GM12801 (cell line): ENCODE measurements at regions not wholly inside any gene's neighbourhood (a gene's known extent, or its start where the extent isn't known, plus 50 kb on each side); places are given as distances from the start of the nearest gene placed in this dataset.

Experiments used
- TF ChIP-seq, protein P1 (sequence below): IDR thresholded peaks from one replicate; pipeline ENCODE4 v1.5.1; 2011; ENCODE audit warnings: control low read depth; ENCODE audit not compliant: insufficient read length; ENCODE audit errors: extremely low read depth

DNA sequence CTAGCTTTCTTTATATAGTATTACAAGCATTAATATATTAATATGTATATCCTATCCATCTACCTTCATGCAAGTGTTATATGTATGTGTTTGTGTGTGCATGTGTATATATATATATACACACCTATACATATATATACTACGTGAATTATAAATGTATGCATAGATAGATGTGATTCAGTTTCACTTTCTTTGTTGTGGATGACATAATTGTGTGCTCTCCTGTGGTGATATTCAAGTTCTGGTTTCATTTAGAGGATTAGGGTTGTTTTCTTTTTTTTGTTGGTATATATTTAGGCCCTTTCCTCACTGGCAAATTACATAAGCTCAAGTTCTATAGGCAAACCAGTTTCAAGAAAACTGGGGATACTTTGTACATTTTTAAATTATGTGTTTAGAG lies 225.7 kb upstream of the FANCL start:
- TF ChIP-seq, protein P1, sequence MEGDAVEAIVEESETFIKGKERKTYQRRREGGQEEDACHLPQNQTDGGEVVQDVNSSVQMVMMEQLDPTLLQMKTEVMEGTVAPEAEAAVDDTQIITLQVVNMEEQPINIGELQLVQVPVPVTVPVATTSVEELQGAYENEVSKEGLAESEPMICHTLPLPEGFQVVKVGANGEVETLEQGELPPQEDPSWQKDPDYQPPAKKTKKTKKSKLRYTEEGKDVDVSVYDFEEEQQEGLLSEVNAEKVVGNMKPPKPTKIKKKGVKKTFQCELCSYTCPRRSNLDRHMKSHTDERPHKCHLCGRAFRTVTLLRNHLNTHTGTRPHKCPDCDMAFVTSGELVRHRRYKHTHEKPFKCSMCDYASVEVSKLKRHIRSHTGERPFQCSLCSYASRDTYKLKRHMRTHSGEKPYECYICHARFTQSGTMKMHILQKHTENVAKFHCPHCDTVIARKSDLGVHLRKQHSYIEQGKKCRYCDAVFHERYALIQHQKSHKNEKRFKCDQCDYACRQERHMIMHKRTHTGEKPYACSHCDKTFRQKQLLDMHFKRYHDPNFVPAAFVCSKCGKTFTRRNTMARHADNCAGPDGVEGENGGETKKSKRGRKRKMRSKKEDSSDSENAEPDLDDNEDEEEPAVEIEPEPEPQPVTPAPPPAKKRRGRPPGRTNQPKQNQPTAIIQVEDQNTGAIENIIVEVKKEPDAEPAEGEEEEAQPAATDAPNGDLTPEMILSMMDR: no peak

DNA sequence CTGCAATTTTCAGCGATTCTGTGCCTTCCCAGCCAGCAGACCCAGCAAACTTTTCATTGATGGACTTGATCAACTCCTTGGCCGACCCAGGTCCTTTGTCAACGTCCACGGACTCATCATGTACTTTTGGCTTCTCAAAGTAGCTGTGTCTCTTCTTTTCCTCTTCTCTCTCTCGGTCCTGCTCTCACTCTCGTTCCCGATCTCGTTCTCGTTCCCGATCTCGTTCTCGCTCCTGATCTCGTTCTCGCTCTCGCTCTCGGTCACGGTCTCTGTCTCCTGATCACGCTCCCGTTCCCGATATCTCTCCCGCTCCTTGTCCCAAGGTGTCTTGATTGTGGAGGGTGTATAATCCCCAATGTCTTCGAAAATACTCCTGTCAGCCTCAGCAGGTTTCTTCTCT lies 219.5 kb upstream of the FANCL start:
- TF ChIP-seq, protein P1: no peak

DNA sequence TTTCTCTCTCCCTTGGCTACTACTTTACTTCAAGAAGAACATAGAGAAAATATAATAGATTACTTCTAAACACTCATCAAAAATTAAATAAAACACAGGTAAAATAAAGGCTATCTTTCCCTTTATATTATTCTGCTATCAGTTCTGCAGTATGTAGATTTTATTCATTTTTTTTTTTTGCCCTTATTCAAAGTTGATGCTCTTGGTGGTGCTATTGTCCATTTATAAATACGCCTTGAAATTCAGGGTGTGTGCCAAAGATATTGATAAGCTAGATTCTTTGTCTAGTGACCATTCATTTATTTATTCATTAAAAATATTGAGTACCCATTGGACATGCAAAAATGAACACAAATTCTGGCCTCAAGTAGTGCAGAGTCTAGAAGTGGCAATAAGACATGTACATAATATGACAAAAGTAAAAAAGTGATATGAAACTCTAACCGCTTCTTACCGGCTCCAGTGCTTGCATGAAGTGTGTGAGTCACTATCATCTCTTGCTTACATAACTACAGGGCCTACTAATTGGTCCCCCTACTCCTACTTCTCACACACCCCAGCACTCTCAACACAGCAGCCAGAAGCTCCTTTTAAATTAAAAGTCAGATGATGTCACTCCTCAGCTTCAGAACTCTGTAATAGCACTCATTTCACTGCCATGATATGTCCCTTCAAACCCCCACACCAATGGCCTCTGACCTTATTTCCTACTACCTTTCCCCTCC lies 208.3 kb upstream of the FANCL start:
- TF ChIP-seq, protein P1: no peak

DNA sequence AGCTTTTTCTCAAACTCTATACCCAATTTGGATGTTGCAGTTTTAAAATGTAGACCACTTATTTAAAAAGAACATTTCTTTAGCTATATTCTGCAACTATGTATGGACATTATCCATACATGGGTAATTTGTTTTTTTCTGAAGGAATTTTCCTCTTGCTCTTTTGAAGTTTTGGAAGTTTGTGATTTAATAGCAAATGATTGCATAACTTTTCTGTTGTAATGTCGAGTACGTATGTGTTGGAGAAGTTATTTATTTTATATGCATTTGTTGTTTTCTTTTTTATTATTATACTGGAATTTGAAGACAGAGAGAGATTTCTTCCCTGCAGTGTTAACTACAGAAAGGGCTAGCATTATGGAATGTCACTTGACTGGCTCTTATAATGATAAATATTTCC lies 207.7 kb upstream of the FANCL start:
- TF ChIP-seq, protein P1: no peak

DNA sequence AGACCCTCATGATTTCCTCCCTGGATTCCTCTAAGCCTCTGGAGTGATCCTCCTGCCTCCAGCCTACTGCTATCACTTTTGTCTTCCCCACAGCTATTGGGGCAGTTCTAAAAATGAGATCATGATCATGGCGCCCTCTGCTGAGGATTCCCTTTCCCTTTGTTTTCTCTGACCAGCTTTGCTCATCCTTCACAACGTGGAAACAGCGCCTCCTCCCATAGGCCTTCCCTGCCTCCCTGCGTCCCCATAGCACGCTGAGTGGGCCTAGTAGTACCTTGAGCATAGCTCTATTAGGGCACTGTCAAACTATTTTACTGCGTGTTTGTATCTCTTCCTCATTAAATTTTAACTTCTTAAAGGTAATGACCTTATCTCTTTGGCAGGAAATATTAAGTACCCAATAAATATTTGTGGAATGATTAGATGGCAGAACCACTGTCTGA lies 207.0 kb upstream of the FANCL start:
- TF ChIP-seq, protein P1: no peak

DNA sequence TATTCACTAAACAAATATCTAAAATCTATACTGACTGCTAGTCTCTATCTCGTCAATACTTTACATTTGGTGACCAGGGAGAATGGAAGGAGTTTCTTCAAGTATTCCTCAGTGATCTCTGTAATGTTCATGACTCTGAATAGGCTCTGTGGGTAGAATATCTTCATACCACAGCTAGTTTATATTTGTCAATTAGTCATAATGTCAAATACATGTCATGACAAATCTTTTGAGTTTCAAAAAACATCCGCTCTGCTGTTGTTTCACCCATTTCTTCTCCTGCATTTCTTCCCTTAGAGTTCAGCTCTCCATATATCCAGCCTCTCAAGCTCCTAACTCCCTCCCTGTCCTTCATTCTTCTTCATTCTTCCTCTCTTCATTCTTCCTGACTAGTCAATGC lies 206.5 kb upstream of the FANCL start:
- TF ChIP-seq, protein P1: no peak

DNA sequence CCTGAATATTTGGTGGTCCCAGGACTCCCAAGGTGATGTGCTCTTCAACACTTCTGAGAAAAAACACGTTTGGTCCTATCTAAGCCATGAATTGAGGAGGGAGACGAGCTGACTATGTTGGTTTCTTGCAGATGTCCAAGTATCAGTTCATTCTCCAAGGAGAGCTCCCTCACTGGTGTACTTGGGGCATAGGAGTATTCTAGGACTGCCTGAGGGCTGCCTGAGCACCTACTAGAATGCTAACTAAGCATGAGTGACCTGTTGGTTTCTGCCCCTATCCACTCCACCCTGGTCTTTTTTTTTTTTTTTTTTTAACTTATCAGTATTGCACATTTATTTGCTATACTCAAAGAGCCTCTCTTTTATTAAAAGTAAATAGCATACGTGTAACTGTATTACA lies 200.5 kb upstream of the FANCL start:
- TF ChIP-seq, protein P1: no peak
